ENCODE measurements at regions not wholly inside any gene's neighbourhood (a gene's known extent, or its start where the extent isn't known, plus 50 kb on each side); places are given as distances from the start of the nearest gene placed in this dataset.

GRCh38 chr5:124377386-124377785 lies 369.1 kb downstream of the ZNF608 start:
- TF ChIP-seq, protein P1, sequence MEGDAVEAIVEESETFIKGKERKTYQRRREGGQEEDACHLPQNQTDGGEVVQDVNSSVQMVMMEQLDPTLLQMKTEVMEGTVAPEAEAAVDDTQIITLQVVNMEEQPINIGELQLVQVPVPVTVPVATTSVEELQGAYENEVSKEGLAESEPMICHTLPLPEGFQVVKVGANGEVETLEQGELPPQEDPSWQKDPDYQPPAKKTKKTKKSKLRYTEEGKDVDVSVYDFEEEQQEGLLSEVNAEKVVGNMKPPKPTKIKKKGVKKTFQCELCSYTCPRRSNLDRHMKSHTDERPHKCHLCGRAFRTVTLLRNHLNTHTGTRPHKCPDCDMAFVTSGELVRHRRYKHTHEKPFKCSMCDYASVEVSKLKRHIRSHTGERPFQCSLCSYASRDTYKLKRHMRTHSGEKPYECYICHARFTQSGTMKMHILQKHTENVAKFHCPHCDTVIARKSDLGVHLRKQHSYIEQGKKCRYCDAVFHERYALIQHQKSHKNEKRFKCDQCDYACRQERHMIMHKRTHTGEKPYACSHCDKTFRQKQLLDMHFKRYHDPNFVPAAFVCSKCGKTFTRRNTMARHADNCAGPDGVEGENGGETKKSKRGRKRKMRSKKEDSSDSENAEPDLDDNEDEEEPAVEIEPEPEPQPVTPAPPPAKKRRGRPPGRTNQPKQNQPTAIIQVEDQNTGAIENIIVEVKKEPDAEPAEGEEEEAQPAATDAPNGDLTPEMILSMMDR (IDR thresholded peaks at IDR 0.05; ENCODE audit: control insufficient read depth, insufficient read depth, low read depth, low read length, missing control alignments): no peak
- no peak overlapping the region for H3K4me3 ChIP-seq (ENCODE audit: control insufficient read depth, low read depth, low read length)
- no peak for DNase-seq (ENCODE audit: low read depth)

- H3K4me3 ChIP-seq (ENCODE audit: control insufficient read depth, low read depth, low read length): no peak overlapping the region
- DNase-seq (ENCODE audit: low read depth): no peak
- TF ChIP-seq, protein P1 (IDR thresholded peaks at IDR 0.05; ENCODE audit: control insufficient read depth, insufficient read depth, low read depth, low read length, missing control alignments): no peak
Observed at GRCh38 chr5:124373883-124374282, 372.6 kb downstream of the ZNF608 start.

- H3K4me3 ChIP-seq (ENCODE audit: control insufficient read depth, low read depth, low read length): no peak overlapping the region
- TF ChIP-seq, protein P1 (IDR thresholded peaks at IDR 0.05; ENCODE audit: control insufficient read depth, insufficient read depth, low read depth, low read length, missing control alignments): no peak
- DNase-seq (ENCODE audit: low read depth): no peak
Observed at GRCh38 chr5:124372457-124372856, 374.0 kb downstream of the ZNF608 start.

GRCh38 chr5:124371111-124371706 lies 375.2 kb downstream of the ZNF608 start:
- no peak for DNase-seq (ENCODE audit: low read depth)
- H3K4me3 ChIP-seq (ENCODE audit: control insufficient read depth, low read depth, low read length): no peak overlapping the region
- TF ChIP-seq, protein P1 (IDR thresholded peaks at IDR 0.05; ENCODE audit: control insufficient read depth, insufficient read depth, low read depth, low read length, missing control alignments): no peak

DNA sequence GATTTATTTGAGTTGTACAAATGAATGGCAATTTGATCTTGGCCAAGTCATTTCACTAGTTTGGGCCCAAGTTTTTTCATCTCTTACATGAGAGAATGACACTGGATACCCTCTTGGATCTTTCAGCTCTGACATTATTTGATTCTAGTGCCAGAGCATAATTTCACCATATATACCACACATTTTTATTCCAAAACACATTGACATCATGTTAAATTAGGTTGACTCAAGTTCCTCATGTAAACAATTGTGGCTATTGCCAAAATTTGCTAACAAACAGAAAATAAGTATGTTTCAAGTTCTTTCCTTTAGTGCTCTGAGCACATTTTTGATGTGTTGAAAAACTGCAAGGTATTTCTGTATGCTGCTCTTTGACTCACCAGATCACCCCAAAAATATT lies 375.8 kb downstream of the ZNF608 start:
- H3K4me3 ChIP-seq (ENCODE audit: control insufficient read depth, low read depth, low read length): no peak overlapping the region
- TF ChIP-seq, protein P1 (IDR thresholded peaks at IDR 0.05; ENCODE audit: control insufficient read depth, insufficient read depth, low read depth, low read length, missing control alignments): no peak
- no peak for DNase-seq (ENCODE audit: low read depth)

- no peak overlapping the region for H3K4me3 ChIP-seq (ENCODE audit: control insufficient read depth, low read depth, low read length)
- DNase-seq (ENCODE audit: low read depth): no peak
- TF ChIP-seq, protein P1 (IDR thresholded peaks at IDR 0.05; ENCODE audit: control insufficient read depth, insufficient read depth, low read depth, low read length, missing control alignments): no peak
Observed at GRCh38 chr5:124365361-124365801, 381.1 kb downstream of the ZNF608 start.
